H1 (cell line): ENCODE measurements at regions not wholly inside any gene's neighbourhood (a gene's known extent, or its start where the extent isn't known, plus 50 kb on each side); places are given as distances from the start of the nearest gene placed in this dataset.

Source experiments
- CTCF ChIA-PET: fragments of 300-600 bp; sonication (Branson Sonifier 250); formaldehyde crosslinking; loops from one replicate; lab custom pipeline; 2021; ENCODE audit not compliant: partially characterized antibody; lab: Charles Lee
- POLR2A ChIA-PET: fragments of 300-600 bp; sonication (Branson Sonifier 250); formaldehyde crosslinking; loops from one replicate; lab custom pipeline; 2021; ENCODE audit warnings: inconsistent platforms; ENCODE audit not compliant: partially characterized antibody; lab: Charles Lee
- DNase-seq, 2 experiments: peaks; one replicate each; pipeline versions ENCODE4 v3.0.0 to v3.0.0-alpha.2; 2010 to 2022; ENCODE audit warnings: low spot score in 2 of 2, low read depth in 1 of 2, mixed read lengths in 1 of 2
- FAIRE-seq: peaks from 2 replicates; lab custom pipeline; 2011; peaks lifted over from hg19 to GRCh38; lab: Jason Lieb, UNC
- H2AFZ ChIP-seq: 2 replicates; pipeline ENCODE4 v1.8.1; 2012; ENCODE audit warnings: low read length, inconsistent platforms
- H2AK5ac ChIP-seq: 2 replicates; pipeline ENCODE4 v1.6.1; 2013; ENCODE audit warnings: low read depth, low read length
- H2BK120ac ChIP-seq: replicated peaks from 2 replicates; pipeline ENCODE3; 2013; ENCODE audit warnings: low read depth, low read length, inconsistent platforms
- H2BK12ac ChIP-seq: 2 replicates; pipeline ENCODE4 v1.6.1; 2013; ENCODE audit warnings: low read depth, low read length
- H2BK15ac ChIP-seq: 2 replicates; pipeline ENCODE4 v1.6.1; 2013; ENCODE audit warnings: low read length
- H2BK20ac ChIP-seq: 2 replicates; pipeline ENCODE4 v1.6.1; 2013; ENCODE audit warnings: low read length
- H2BK5ac ChIP-seq: 2 replicates; pipeline ENCODE4 v1.6.1; 2013; ENCODE audit warnings: low read depth, low read length
- H3K14ac ChIP-seq: 2 replicates; pipeline ENCODE4 v1.6.1; 2013; ENCODE audit warnings: inconsistent platforms; ENCODE audit not compliant: insufficient read length
- H3K18ac ChIP-seq: 2 replicates; pipeline ENCODE4 v1.6.1; 2013; ENCODE audit warnings: low read length; ENCODE audit errors: extremely low read depth
- H3K23ac ChIP-seq: 2 replicates; pipeline ENCODE4 v1.6.1; 2013; ENCODE audit warnings: inconsistent platforms; ENCODE audit not compliant: insufficient read length
- H3K23me2 ChIP-seq: 2 replicates; pipeline ENCODE4 v1.6.1; 2013; ENCODE audit warnings: low read depth, low read length
- H3K27ac ChIP-seq: 2 replicates; pipeline ENCODE4 v1.6.1; 2011; ENCODE audit warnings: low read depth, low read length, inconsistent platforms
- H3K27me3 ChIP-seq, 4 experiments: replicated peaks in 1 of 4; 1 replicate in 1 of 4; 2 replicates in 3 of 4; pipeline versions ENCODE4 v1.6.1 to v1.8.1; 2011 to 2013; ENCODE audit warnings: low read length in 3 of 4, mild to moderate bottlenecking in 3 of 4, inconsistent platforms in 2 of 4, mixed read lengths in 2 of 4, moderate library complexity in 1 of 4; ENCODE audit not compliant: control insufficient read depth in 3 of 4, insufficient read depth in 3 of 4; ENCODE audit errors: extremely low read depth in 1 of 4
- H3K36me3 ChIP-seq, 4 experiments: 2 replicates each; pipeline versions ENCODE4 v1.6.1 to v1.8.1; 2011 to 2013; ENCODE audit warnings: mild to moderate bottlenecking in 4 of 4, low read length in 3 of 4, moderate library complexity in 2 of 4, control low read depth in 1 of 4, inconsistent platforms in 1 of 4; ENCODE audit not compliant: insufficient read depth in 4 of 4, control insufficient read depth in 2 of 4
- H3K4ac ChIP-seq: replicated peaks from 2 replicates; pipeline ENCODE3; 2013; ENCODE audit warnings: low read length, low read depth, mixed read lengths, inconsistent platforms; ENCODE audit not compliant: insufficient read length
- H3K4me1 ChIP-seq, 4 experiments: replicated peaks in 1 of 4; 1 replicate in 1 of 4; 2 replicates in 3 of 4; pipeline versions ENCODE4 v1.6.1 to v1.8.1; 2011 to 2013; ENCODE audit warnings: low read length in 3 of 4, inconsistent platforms in 2 of 4, mixed read lengths in 1 of 4; ENCODE audit not compliant: insufficient read depth in 4 of 4, control insufficient read depth in 3 of 4
- H3K4me2 ChIP-seq, 2 experiments: 2 replicates each; pipeline versions ENCODE4 v1.6.1 to v1.8.1; 2011 to 2013; ENCODE audit warnings: low read depth in 2 of 2, low read length in 2 of 2, control low read depth in 1 of 2, inconsistent platforms in 1 of 2, mild to moderate bottlenecking in 1 of 2; ENCODE audit not compliant: insufficient read depth in 1 of 2
- H3K4me3 ChIP-seq, 4 experiments: fragments of 200-600, 300-600 bp in 1 of 4; sonication (generic), shearing (Covaris generic), sonication (Bioruptor Twin) in 1 of 4; 2 replicates each; pipeline versions ENCODE4 v1.5.1 to v1.8.1; 2011 to 2016; ENCODE audit warnings: low read length in 4 of 4, low read depth in 3 of 4, control low read depth in 2 of 4, inconsistent platforms in 2 of 4, mild to moderate bottlenecking in 2 of 4, mixed read lengths in 1 of 4, moderate library complexity in 1 of 4; ENCODE audit not compliant: insufficient read depth in 2 of 4; ENCODE audit errors: extremely low read depth in 1 of 4
- H3K56ac ChIP-seq: replicated peaks from 2 replicates; pipeline ENCODE3; 2013; ENCODE audit warnings: low read depth, mild to moderate bottlenecking, mixed read lengths, low read length, inconsistent platforms; ENCODE audit not compliant: insufficient read length
- H3K79me1 ChIP-seq: 2 replicates; pipeline ENCODE4 v1.6.1; 2013; ENCODE audit warnings: low read depth, low read length, control low read depth
- H3K79me2 ChIP-seq, 2 experiments: 2 replicates each; pipeline versions ENCODE4 v1.6.1 to v1.8.1; 2012 to 2013; ENCODE audit warnings: low read length in 2 of 2, mild to moderate bottlenecking in 2 of 2, inconsistent platforms in 1 of 2; ENCODE audit not compliant: insufficient read depth in 2 of 2, control insufficient read depth in 1 of 2
- H3K9ac ChIP-seq, 4 experiments: replicated peaks in 1 of 4; 1 replicate in 1 of 4; 2 replicates in 3 of 4; pipeline versions ENCODE4 v1.6.1 to v1.8.1; 2011 to 2013; ENCODE audit warnings: low read depth in 3 of 4, low read length in 3 of 4, control low read depth in 2 of 4, mild to moderate bottlenecking in 2 of 4, moderate library complexity in 2 of 4, inconsistent platforms in 1 of 4; ENCODE audit errors: extremely low read depth in 1 of 4
- H3K9me3 ChIP-seq, 2 experiments: 2 replicates each; pipeline versions ENCODE4 v1.6.1 to v1.8.1; 2012 to 2013; ENCODE audit warnings: mild to moderate bottlenecking in 2 of 2, moderate library complexity in 2 of 2, control low read depth in 1 of 2, inconsistent platforms in 1 of 2, low read depth in 1 of 2, low read length in 1 of 2, mixed read lengths in 1 of 2; ENCODE audit not compliant: insufficient read depth in 2 of 2
- H4K20me1 ChIP-seq, 2 experiments: replicated peaks in 1 of 2; 2 replicates each; pipeline versions ENCODE3 to v1.8.1; 2011 to 2013; ENCODE audit warnings: inconsistent platforms in 2 of 2, low read length in 2 of 2, mild to moderate bottlenecking in 1 of 2; ENCODE audit not compliant: insufficient read depth in 2 of 2, control insufficient read depth in 1 of 2
- H4K5ac ChIP-seq: 2 replicates; pipeline ENCODE4 v1.6.1; 2013; ENCODE audit warnings: low read length, low read depth, mixed read lengths, inconsistent platforms; ENCODE audit not compliant: insufficient read length
- H4K8ac ChIP-seq: 2 replicates; pipeline ENCODE4 v1.8.0; 2013; ENCODE audit warnings: mild to moderate bottlenecking, moderate library complexity, low read length, inconsistent platforms; ENCODE audit not compliant: insufficient read depth; ENCODE audit errors: extremely low read depth
- H4K91ac ChIP-seq: replicated peaks from 2 replicates; pipeline ENCODE3; 2013; ENCODE audit warnings: low read length, mixed read lengths, inconsistent platforms; ENCODE audit not compliant: insufficient read length
- CBX8 ChIP-seq: fragments of 300-800, 300-1000 bp; sonication (generic); IDR thresholded peaks from 2 replicates; pipeline ENCODE4 v1.7.1; 2016; ENCODE audit warnings: low read depth, low read length, borderline replicate concordance
- PHF8 ChIP-seq: fragments of 200-600 bp; sonication (generic); conservative IDR thresholded peaks from 2 replicates; pipeline ENCODE4 v1.7.1; 2012; ENCODE audit warnings: low read depth, mild to moderate bottlenecking, inconsistent platforms, low read length, moderate library complexity
- POLR2A ChIP-seq, 2 experiments: IDR thresholded peaks; 1 replicate in 1 of 2; 2 replicates in 1 of 2; pipeline ENCODE4 v1.6.1; 2011; ENCODE audit warnings: low read depth in 2 of 2, low read length in 2 of 2, mild to moderate bottlenecking in 2 of 2; ENCODE audit errors: control extremely low read depth in 1 of 2
- USF2 ChIP-seq: IDR thresholded peaks from 2 replicates; pipeline ENCODE4 v1.6.1; 2011; ENCODE audit warnings: low read length, improper control_type of control experiment
- WGBS, 2 experiments: shearing (Covaris generic) in 1 of 2; methylation state at CpG; one replicate each; pipeline versions ENCODE4 v1.1.6 to v1.1.7; 2013 to 2015; ENCODE audit warnings: low lambda C conversion rate in 2 of 2, mixed read lengths in 2 of 2, inconsistent platforms in 1 of 2, low coverage in 1 of 2, missing lambda C conversion rate in 1 of 2; ENCODE audit not compliant: insufficient replicate concordance in 2 of 2, insufficient coverage in 1 of 2, insufficient read length in 1 of 2; ENCODE audit errors: extremely low coverage in 1 of 2, missing lambda C conversion rate in 1 of 2; 5-methylcytosine and 5-hydroxymethylcytosine counted together

GRCh38 chr4:132709056-132709455 lies 440.0 kb upstream of the PCDH10 start:
- Histone ChIP-seq H2BK5ac (no peak overlapping the region), H3K56ac (no peak overlapping the region), H3K79me2 (no peaks in the 10 kb centered on the region), H4K20me1 (no peaks in the 10 kb centered on the region), H2AK5ac (no peak overlapping the region), H3K27ac (no peak overlapping the region), H3K4me1 (no peaks in the 10 kb centered on the region), H3K9me3 (no peaks in the 10 kb centered on the region), H3K79me1 (no peaks in the 10 kb centered on the region), H3K27me3 (no peaks in the 10 kb centered on the region), H2BK20ac (no peak overlapping the region), H3K4me3 (no peak overlapping the region), H4K91ac (no peak overlapping the region), H2BK15ac (no peak overlapping the region), H4K8ac (no peak overlapping the region), H3K4ac (no peak overlapping the region), H3K18ac (no peak overlapping the region), H2BK12ac (no peak overlapping the region), H2BK120ac (no peak overlapping the region), H3K9ac (no peak overlapping the region), H4K5ac (no peak overlapping the region), H3K36me3 (no peaks in the 10 kb centered on the region), H3K23me2 (no peaks in the 10 kb centered on the region), H3K23ac (no peak overlapping the region), H3K4me2 (no peak overlapping the region), H2AFZ (no peak overlapping the region), H3K14ac (no peak overlapping the region)
- WGBS, 2 experiments: 79% methylated on average over 1 of the region's 1 CpG; no CpG with 5 or more reads in 1 of the 2 experiments
- ChIA-PET CTCF (no interaction called here), POLR2A (no interaction called here)
- no peak for DNase-seq
- FAIRE-seq: no peak
- no peak for TF ChIP-seq POLR2A (IDR thresholded peaks at IDR 0.05; ENCODE audit: control extremely low read depth in 1 of 2, low read depth in 2 of 2, low read length in 2 of 2)
- no peak for TF ChIP-seq USF2
- TF ChIP-seq PHF8: no peak
- TF ChIP-seq CBX8: no peak
